Urinary bladder (tissue), 3 donors: ENCODE measurements at regions not wholly inside any gene's neighbourhood (a gene's known extent, or its start where the extent isn't known, plus 50 kb on each side); places are given as distances from the start of the nearest gene placed in this dataset.

Experiments
- DNase-seq: peaks from one replicate; pipeline ENCODE4 v3.0.0-alpha.2; 2015; ENCODE audit errors: extremely low spot score
- H3K27ac ChIP-seq: one replicate; pipeline ENCODE4 v1.5.1; 2013; ENCODE audit warnings: low read depth, mild to moderate bottlenecking, moderate library complexity
- H3K36me3 ChIP-seq: one replicate; pipeline ENCODE4 v1.6.1; 2013; ENCODE audit warnings: mild to moderate bottlenecking, moderate library complexity; ENCODE audit not compliant: insufficient read depth
- H3K4me1 ChIP-seq: one replicate; pipeline ENCODE4 v1.6.1; 2013; ENCODE audit warnings: mild to moderate bottlenecking, moderate library complexity; ENCODE audit not compliant: insufficient read depth
- H3K4me3 ChIP-seq: one replicate; pipeline ENCODE4 v1.5.1; 2013; ENCODE audit warnings: low read depth, low read length
- WGBS: extraction: QIAGEN DNeasy Blood & Tissue Kit; methylation state at CpG from one replicate; pipeline ENCODE4 v1.1.7; 2013; 5-methylcytosine and 5-hydroxymethylcytosine counted together
- donor health status: healthy with polysubstance abuse.
- donor health status: healthy.

GRCh38 chr18:11324956-11325882, 175.8 kb upstream of the PIEZO2 start:
- no peaks in the 10 kb centered on the region for H3K4me1 ChIP-seq
- no peak for DNase-seq
- H3K27ac ChIP-seq = no peak overlapping the region
- 71% methylated on average over 4 of the region's 4 CpGs for WGBS
- H3K36me3 ChIP-seq = no peaks in the 10 kb centered on the region
- no peak overlapping the region for H3K4me3 ChIP-seq

- WGBS = 41% methylated on average over 2 of the region's 2 CpGs
- Histone ChIP-seq H3K4me3 (no peak overlapping the region), H3K36me3 (no peaks in the 10 kb centered on the region), H3K27ac (no peak overlapping the region), H3K4me1 (no peaks in the 10 kb centered on the region)
- DNase-seq = no peak
Observed at GRCh38 chr18:11324510-11324909, 175.1 kb upstream of the PIEZO2 start.

- H3K27ac ChIP-seq = no peak overlapping the region
- H3K36me3 ChIP-seq = no peaks in the 10 kb centered on the region
- no peak overlapping the region for H3K4me3 ChIP-seq
- no peak for DNase-seq
- WGBS = 62% methylated on average over 11 of the region's 11 CpGs
- no peaks in the 10 kb centered on the region for H3K4me1 ChIP-seq
Observed at GRCh38 chr18:11323359-11323819, 174.0 kb upstream of the PIEZO2 start.

- Histone ChIP-seq H3K4me1 (no peaks in the 10 kb centered on the region), H3K36me3 (no peaks in the 10 kb centered on the region), H3K27ac (no peak overlapping the region), H3K4me3 (no peak overlapping the region)
- no peak for DNase-seq
- WGBS = 84% methylated on average over 7 of the region's 7 CpGs
Observed at GRCh38 chr18:11322716-11323115, 173.3 kb upstream of the PIEZO2 start.

GRCh38 chr18:11322006-11322405, 172.6 kb upstream of the PIEZO2 start:
- no peak for DNase-seq
- no peak overlapping the region for H3K27ac ChIP-seq
- WGBS = 85% methylated on average over 4 of the region's 4 CpGs
- no peaks in the 10 kb centered on the region for H3K4me1 ChIP-seq
- no peaks in the 10 kb centered on the region for H3K36me3 ChIP-seq
- no peak overlapping the region for H3K4me3 ChIP-seq

- Histone ChIP-seq H3K36me3 (no peaks in the 10 kb centered on the region), H3K4me1 (no peaks in the 10 kb centered on the region), H3K4me3 (no peak overlapping the region), H3K27ac (no peak overlapping the region)
- 67% methylated on average over 11 of the region's 11 CpGs for WGBS
- DNase-seq = no peak
Observed at GRCh38 chr18:11320986-11321385, 171.6 kb upstream of the PIEZO2 start.

- Histone ChIP-seq H3K4me1 (no peaks in the 10 kb centered on the region), H3K27ac (no peak overlapping the region), H3K36me3 (no peaks in the 10 kb centered on the region), H3K4me3 (no peak overlapping the region)
- no peak for DNase-seq
Observed at GRCh38 chr18:11316546-11316945, 167.2 kb upstream of the PIEZO2 start.

- WGBS = 89% methylated on average over 1 of the region's 1 CpG
- DNase-seq = no peak
- no peak overlapping the region for H3K4me3 ChIP-seq
- H3K4me1 ChIP-seq = no peaks in the 10 kb centered on the region
- no peak overlapping the region for H3K27ac ChIP-seq
- H3K36me3 ChIP-seq = no peaks in the 10 kb centered on the region
Observed at GRCh38 chr18:11310476-11311086, 161.2 kb upstream of the PIEZO2 start.

- no peak for DNase-seq
- Histone ChIP-seq H3K4me1 (no peaks in the 10 kb centered on the region), H3K36me3 (no peaks in the 10 kb centered on the region), H3K27ac (no peak overlapping the region), H3K4me3 (no peak overlapping the region)
- WGBS = 94% methylated on average over 3 of the region's 3 CpGs
Observed at GRCh38 chr18:11309172-11309571, 159.8 kb upstream of the PIEZO2 start.

GRCh38 chr18:11308499-11308898, 159.1 kb upstream of the PIEZO2 start:
- WGBS = 78% methylated on average over 5 of the region's 5 CpGs
- H3K4me1 ChIP-seq = no peaks in the 10 kb centered on the region
- no peak overlapping the region for H3K27ac ChIP-seq
- no peak for DNase-seq
- no peak overlapping the region for H3K4me3 ChIP-seq
- H3K36me3 ChIP-seq = no peaks in the 10 kb centered on the region

- Histone ChIP-seq H3K36me3 (no peaks in the 10 kb centered on the region), H3K4me3 (no peak overlapping the region), H3K4me1 (no peaks in the 10 kb centered on the region), H3K27ac (no peak overlapping the region)
- DNase-seq = no peak
- 84% methylated on average over 2 of the region's 2 CpGs for WGBS
Observed at GRCh38 chr18:11307716-11308115, 158.3 kb upstream of the PIEZO2 start.

GRCh38 chr18:11305507-11305906, 156.1 kb upstream of the PIEZO2 start:
- H3K4me3 ChIP-seq = no peak overlapping the region

GRCh38 chr18:11304928-11305327, 155.6 kb upstream of the PIEZO2 start:
- no peak for DNase-seq
- Histone ChIP-seq H3K4me1 (no peaks in the 10 kb centered on the region), H3K36me3 (no peaks in the 10 kb centered on the region), H3K27ac (no peak overlapping the region), H3K4me3 (no peak overlapping the region)
- 74% methylated on average over 4 of the region's 4 CpGs for WGBS

More at GRCh38 chr18:11305507-11305906, 156.1 kb upstream of the PIEZO2 start:
- H3K4me1 ChIP-seq = no peaks in the 10 kb centered on the region
- no peak overlapping the region for H3K27ac ChIP-seq
- DNase-seq = no peak
- H3K36me3 ChIP-seq = no peaks in the 10 kb centered on the region
- WGBS = 91% methylated on average over 2 of the region's 2 CpGs

GRCh38 chr18:11296946-11297345, 147.6 kb upstream of the PIEZO2 start:
- WGBS = 47% methylated on average over 1 of the region's 1 CpG

More at GRCh38 chr18:11296946-11297345, 147.6 kb upstream of the PIEZO2 start:
- DNase-seq = no peak
- no peaks in the 10 kb centered on the region for H3K4me1 ChIP-seq
- no peak overlapping the region for H3K27ac ChIP-seq
- H3K4me3 ChIP-seq = no peak overlapping the region
- H3K36me3 ChIP-seq = no peaks in the 10 kb centered on the region
